ENCODE measurements at regions not wholly inside any gene's neighbourhood (a gene's known extent, or its start where the extent isn't known, plus 50 kb on each side); places are given as distances from the start of the nearest gene placed in this dataset.

- no peak for DNase-seq (ENCODE audit: extremely low read depth, insufficient read length)
- H3K4me3 ChIP-seq (replicated peaks; ENCODE audit: low read depth, low read length): no peak overlapping the region
- no peaks in the 10 kb centered on the region for H3K36me3 ChIP-seq (ENCODE audit: control insufficient read depth, insufficient read depth, low read length)
- TF ChIP-seq CTCF (IDR thresholded peaks at IDR 0.05; ENCODE audit: insufficient read depth, low read length, poor library complexity, severe bottlenecking): no peak
- H3K27me3 ChIP-seq (replicated peaks; ENCODE audit: control insufficient read depth, insufficient read depth, low read length): no peaks in the 10 kb centered on the region
Observed at GRCh38 chr16:8373676-8374431, 216.5 kb downstream of the TMEM114 start.

- no peak for DNase-seq (ENCODE audit: extremely low read depth, insufficient read length)
- Histone ChIP-seq H3K27me3 (replicated peaks; ENCODE audit: control insufficient read depth, insufficient read depth, low read length) (no peaks in the 10 kb centered on the region), H3K36me3 (ENCODE audit: control insufficient read depth, insufficient read depth, low read length) (no peaks in the 10 kb centered on the region), H3K4me3 (replicated peaks; ENCODE audit: low read depth, low read length) (no peak overlapping the region)
- no peak for TF ChIP-seq CTCF (IDR thresholded peaks at IDR 0.05; ENCODE audit: insufficient read depth, low read length, poor library complexity, severe bottlenecking)
Observed at GRCh38 chr16:8372141-8372540, 218.2 kb downstream of the TMEM114 start.

GRCh38 chr16:8370374-8371270 is 219.7 kb downstream of the TMEM114 start:
- no peak for TF ChIP-seq CTCF (IDR thresholded peaks at IDR 0.05; ENCODE audit: insufficient read depth, low read length, poor library complexity, severe bottlenecking)
- Histone ChIP-seq H3K36me3 (ENCODE audit: control insufficient read depth, insufficient read depth, low read length) (no peaks in the 10 kb centered on the region), H3K27me3 (replicated peaks; ENCODE audit: control insufficient read depth, insufficient read depth, low read length) (no peaks in the 10 kb centered on the region), H3K4me3 (replicated peaks; ENCODE audit: low read depth, low read length) (no peak overlapping the region)
- DNase-seq (ENCODE audit: extremely low read depth, insufficient read length): no peak

GRCh38 chr16:8358937-8359336 is 231.4 kb downstream of the TMEM114 start:
- no peak for DNase-seq (ENCODE audit: extremely low read depth, insufficient read length)
- no peaks in the 10 kb centered on the region for H3K36me3 ChIP-seq (ENCODE audit: control insufficient read depth, insufficient read depth, low read length)
- no peaks in the 10 kb centered on the region for H3K27me3 ChIP-seq (replicated peaks; ENCODE audit: control insufficient read depth, insufficient read depth, low read length)
- no peak overlapping the region for H3K4me3 ChIP-seq (replicated peaks; ENCODE audit: low read depth, low read length)
- no peak for TF ChIP-seq CTCF (IDR thresholded peaks at IDR 0.05; ENCODE audit: insufficient read depth, low read length, poor library complexity, severe bottlenecking)

GRCh38 chr16:8355675-8356074 is 234.6 kb downstream of the TMEM114 start:
- no peaks in the 10 kb centered on the region for H3K27me3 ChIP-seq (replicated peaks; ENCODE audit: control insufficient read depth, insufficient read depth, low read length)
- no peak overlapping the region for H3K4me3 ChIP-seq (replicated peaks; ENCODE audit: low read depth, low read length)
- DNase-seq (ENCODE audit: extremely low read depth, insufficient read length): no peak
- no peaks in the 10 kb centered on the region for H3K36me3 ChIP-seq (ENCODE audit: control insufficient read depth, insufficient read depth, low read length)
- TF ChIP-seq CTCF (IDR thresholded peaks at IDR 0.05; ENCODE audit: insufficient read depth, low read length, poor library complexity, severe bottlenecking): no peak
